ENCODE measurements at regions not wholly inside any gene's neighbourhood (a gene's known extent, or its start where the extent isn't known, plus 50 kb on each side); places are given as distances from the start of the nearest gene placed in this dataset.

DNA sequence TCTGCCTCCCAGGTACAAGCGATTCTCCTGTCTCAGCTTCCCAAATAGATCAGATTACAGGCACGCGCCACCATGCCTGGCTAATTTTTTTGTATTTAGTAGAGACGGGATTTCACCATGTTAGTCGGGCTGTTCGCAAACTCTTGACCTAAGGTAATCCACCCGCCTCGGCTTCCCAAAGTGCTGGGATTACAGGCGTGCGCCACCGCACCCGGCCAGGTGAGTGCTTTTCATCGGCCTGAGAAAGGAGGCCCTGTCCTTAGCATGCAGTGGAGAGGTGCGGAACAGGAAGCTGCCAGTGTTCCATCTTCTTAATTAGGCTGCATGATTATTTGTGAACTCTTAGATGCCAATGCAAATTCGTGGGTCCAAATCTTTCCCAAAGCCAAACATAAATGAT lies 125.7 kb upstream of the THSD7B start:
- no peak overlapping the region for H3K4me3 ChIP-seq (ENCODE audit: low read depth, low read length)
- no peak for DNase-seq (ENCODE audit: low read depth)
- TF ChIP-seq, protein P1, sequence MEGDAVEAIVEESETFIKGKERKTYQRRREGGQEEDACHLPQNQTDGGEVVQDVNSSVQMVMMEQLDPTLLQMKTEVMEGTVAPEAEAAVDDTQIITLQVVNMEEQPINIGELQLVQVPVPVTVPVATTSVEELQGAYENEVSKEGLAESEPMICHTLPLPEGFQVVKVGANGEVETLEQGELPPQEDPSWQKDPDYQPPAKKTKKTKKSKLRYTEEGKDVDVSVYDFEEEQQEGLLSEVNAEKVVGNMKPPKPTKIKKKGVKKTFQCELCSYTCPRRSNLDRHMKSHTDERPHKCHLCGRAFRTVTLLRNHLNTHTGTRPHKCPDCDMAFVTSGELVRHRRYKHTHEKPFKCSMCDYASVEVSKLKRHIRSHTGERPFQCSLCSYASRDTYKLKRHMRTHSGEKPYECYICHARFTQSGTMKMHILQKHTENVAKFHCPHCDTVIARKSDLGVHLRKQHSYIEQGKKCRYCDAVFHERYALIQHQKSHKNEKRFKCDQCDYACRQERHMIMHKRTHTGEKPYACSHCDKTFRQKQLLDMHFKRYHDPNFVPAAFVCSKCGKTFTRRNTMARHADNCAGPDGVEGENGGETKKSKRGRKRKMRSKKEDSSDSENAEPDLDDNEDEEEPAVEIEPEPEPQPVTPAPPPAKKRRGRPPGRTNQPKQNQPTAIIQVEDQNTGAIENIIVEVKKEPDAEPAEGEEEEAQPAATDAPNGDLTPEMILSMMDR (conservative IDR thresholded peaks at IDR 0.05; ENCODE audit: low read depth, low read length) = no peak

DNA sequence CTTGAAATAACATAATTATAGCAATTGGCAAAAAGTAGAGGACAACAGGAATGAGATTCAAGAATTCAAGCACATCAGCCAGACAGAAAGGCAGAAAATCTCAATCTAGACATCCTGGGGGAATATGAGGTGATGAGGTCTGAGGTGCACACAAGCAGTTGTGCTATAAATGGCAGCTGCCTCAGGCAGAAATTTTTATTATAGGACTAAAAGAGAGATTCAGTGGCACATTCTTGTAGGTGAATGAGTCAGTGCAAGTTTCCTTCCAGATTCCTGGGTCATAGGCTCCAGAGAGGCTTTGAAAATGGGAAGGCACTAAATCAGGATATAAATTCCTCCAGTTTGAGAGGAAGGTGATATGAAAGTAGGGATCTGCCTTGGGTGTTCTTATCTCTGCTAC lies 127.2 kb upstream of the THSD7B start:
- H3K4me3 ChIP-seq (ENCODE audit: low read depth, low read length) = no peak overlapping the region
- no peak for DNase-seq (ENCODE audit: low read depth)
- TF ChIP-seq, protein P1 (conservative IDR thresholded peaks at IDR 0.05; ENCODE audit: low read depth, low read length) = no peak

DNA sequence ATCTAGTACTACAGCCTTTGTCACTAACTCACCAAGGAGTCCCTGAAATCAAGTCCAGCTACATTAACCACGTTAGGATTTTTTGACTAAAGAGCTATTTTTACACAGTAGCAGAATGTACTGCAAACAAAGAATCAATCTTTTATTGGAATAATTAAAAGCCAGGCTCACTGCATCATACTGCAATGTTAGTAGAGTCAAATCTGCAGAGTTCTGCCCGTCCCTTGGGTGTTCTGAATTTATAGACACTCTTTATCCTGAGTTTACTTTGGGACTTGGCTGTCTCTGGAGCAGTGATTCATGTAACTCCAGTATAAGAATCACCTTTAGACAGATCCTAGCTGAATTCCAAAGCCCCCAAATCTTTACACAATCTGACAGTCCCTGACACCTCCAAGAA lies 127.9 kb upstream of the THSD7B start:
- no peak for DNase-seq (ENCODE audit: low read depth)
- TF ChIP-seq, protein P1 (conservative IDR thresholded peaks at IDR 0.05; ENCODE audit: low read depth, low read length) = no peak
- no peak overlapping the region for H3K4me3 ChIP-seq (ENCODE audit: low read depth, low read length)

DNA sequence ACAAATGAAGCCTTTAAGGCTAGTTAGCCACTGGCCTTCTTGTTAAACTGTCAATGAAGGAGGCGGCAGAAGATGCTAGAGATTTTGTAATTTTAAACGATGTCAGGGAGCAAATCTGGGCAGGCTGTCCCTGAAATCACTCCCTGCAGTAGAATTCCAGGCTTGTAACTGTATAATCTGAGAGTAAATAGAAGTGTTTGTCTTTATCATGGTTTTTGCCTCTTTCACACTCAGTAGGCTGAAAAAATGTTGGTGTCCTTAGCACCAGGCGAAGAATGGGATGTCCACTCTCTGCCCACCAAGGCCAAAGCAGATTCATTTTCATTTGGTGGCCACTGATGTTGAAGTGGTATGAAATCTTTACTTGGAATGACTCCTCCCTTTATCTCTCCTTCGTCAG lies 136.9 kb upstream of the THSD7B start:
- DNase-seq (ENCODE audit: low read depth) = no peak
- H3K4me3 ChIP-seq (ENCODE audit: low read depth, low read length) = no peak overlapping the region
- TF ChIP-seq, protein P1 (conservative IDR thresholded peaks at IDR 0.05; ENCODE audit: low read depth, low read length) = no peak

DNA sequence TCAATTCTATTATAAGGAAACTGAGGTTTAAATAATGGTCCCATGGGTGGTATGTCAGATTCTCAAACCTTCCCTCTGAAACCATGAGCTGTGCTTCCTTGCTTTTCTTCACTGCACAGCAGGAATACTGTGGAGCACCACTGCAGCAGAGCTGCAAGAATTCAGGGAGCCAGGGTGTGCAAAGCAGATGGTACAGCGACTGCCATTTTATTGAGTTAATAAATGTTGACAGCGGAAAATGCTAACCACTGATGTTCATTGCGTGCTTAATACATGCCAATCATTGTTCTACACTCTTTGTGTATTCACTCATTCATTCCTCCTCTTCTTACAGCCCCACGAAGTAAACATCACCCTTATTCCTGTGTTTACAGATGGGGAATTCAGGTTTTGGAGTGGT lies 152.2 kb upstream of the THSD7B start:
- DNase-seq (ENCODE audit: low read depth) = no peak
- TF ChIP-seq, protein P1 (conservative IDR thresholded peaks at IDR 0.05; ENCODE audit: low read depth, low read length) = no peak

DNA sequence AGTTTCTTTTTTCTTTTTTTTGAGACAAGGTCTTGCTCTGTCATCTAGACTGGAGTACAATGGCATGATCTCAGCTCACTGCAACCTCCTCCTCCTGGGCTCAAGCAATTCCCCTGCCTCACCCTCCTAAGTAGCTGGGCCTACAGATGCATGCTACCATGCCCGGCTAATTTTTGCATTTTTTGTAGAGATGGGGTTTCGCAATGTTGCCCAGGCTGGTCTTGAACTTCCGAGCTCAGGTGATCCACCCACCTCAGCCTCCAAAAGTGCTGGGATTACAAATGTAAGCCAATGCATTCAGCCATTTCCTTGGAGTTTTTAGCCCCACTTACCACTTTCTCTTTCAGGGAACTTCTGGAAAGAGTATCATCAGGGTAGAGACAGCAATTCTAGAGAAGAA lies 153.3 kb upstream of the THSD7B start:
- no peak for DNase-seq (ENCODE audit: low read depth)
- TF ChIP-seq, protein P1 (conservative IDR thresholded peaks at IDR 0.05; ENCODE audit: low read depth, low read length) = no peak
- H3K4me3 ChIP-seq (ENCODE audit: low read depth, low read length) = no peak overlapping the region

More for the DNA sequence above, 152.2 kb upstream of the THSD7B start:
- no peak overlapping the region for H3K4me3 ChIP-seq (ENCODE audit: low read depth, low read length)

DNA sequence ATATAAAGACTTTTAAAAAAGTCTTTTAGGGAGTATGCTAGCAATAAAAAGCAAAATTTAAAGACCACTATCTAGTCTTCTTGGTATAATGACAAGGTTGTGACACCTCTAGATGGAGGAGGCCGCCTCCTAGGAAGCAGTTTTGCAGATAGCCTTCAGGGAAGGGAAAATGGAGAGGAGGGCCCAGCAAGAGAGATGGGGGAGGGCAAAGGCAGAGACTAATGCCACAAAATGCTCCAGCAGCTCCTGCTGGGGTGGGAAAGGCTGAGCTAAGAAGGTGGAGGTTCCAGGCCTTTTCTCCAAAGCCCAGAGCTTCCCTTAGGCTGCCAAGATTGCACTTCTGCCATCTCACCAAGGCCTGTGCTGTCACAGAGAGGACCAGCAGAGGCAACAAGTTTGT lies 153.9 kb upstream of the THSD7B start:
- no peak overlapping the region for H3K4me3 ChIP-seq (ENCODE audit: low read depth, low read length)
- DNase-seq (ENCODE audit: low read depth) = no peak
- TF ChIP-seq, protein P1 (conservative IDR thresholded peaks at IDR 0.05; ENCODE audit: low read depth, low read length) = no peak
